ENCODE measurements at regions not wholly inside any gene's neighbourhood (a gene's known extent, or its start where the extent isn't known, plus 50 kb on each side); places are given as distances from the start of the nearest gene placed in this dataset.

DNA sequence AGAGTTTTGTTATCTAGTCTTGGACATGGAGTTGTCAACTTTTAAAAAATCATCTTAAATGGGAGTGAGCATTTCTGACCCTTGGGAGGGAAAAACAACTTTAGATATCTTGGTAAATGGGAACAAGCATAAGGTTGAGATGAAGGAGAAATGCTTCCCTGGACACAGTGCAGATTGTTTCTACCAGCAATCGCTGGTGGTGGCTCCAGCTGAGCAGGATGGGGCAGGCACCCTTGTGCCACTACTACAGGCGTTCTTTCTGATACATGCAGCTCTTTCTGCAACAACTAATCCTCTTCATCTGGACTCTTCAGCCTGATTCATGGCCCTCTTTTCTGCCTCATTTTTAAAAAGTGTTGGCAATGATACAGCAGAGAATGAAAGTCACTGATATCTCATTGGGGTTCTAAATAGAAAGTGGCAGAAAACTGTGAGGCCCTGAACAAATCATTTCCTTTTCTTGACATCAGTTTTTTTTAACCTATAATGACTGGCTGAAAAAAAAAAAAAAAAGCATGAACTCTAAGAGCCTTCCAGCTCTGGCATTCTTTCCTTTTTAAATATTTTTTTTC is 409.4 kb upstream of the PTGER4 start:
- Histone ChIP-seq H3K36me3 (ENCODE audit: low read depth, low read length) (no peaks in the 10 kb centered on the region), H3K27me3 (ENCODE audit: low read length) (no peaks in the 10 kb centered on the region), H4K20me1 (ENCODE audit: low read length) (no peaks in the 10 kb centered on the region), H3K27ac (ENCODE audit: low read length) (no peak overlapping the region), H3F3A (ENCODE audit: low read length, unreplicated experiment) (no peaks in the 10 kb centered on the region), H3K79me2 (ENCODE audit: low read length) (no peaks in the 10 kb centered on the region), H2AFZ (ENCODE audit: low read length) (no peak overlapping the region), H3K9ac (ENCODE audit: low read length) (no peak overlapping the region), H3K9me2 (replicated peaks; ENCODE audit: low read length) (no peaks in the 10 kb centered on the region), H3K4me3 (ENCODE audit: low read length) (no peak overlapping the region), H3K4me2 (ENCODE audit: low read length) (no peak overlapping the region), H3K9me3 (ENCODE audit: low read length) (no peaks in the 10 kb centered on the region), H3K4me1 (ENCODE audit: insufficient read depth, low read length) (peaks cover 7% of the 10 kb centered on the region; the same call in 1 of the 2 replicates)
- POLR2A ChIA-PET (ENCODE audit: unreplicated experiment), result no interaction called here
- DNase-seq (no peak), ATAC-seq (no peak)
- no TSS peak for BruUV-seq (replicated peaks)
- CTCF ChIA-PET, result no interaction called here
- no peak for TF ChIP-seq CTCF (conservative IDR thresholded peaks at IDR 0.05; ENCODE audit: low read depth, low read length)
- intact Hi-C loops (cut with micrococcal nuclease), result no loop called here

DNA sequence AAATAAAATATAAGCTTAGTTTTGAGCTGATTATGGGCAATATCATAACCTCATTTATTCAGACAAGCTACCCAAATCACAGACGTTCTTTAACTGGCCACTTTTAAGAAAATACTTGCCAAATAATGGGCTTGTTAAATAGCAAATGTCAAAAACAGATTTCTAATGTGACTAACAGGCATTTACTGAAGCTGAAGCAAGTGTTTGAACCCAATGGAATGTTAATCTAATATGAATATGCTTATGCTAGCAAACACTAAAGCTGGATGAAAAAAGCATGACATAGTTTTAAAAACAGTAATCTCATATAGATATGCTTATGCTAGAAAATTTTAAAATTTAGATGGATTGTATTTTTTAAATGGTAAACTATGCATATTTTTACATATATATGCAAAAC is 411.6 kb upstream of the PTGER4 start:
- Histone ChIP-seq H3K4me1 (ENCODE audit: insufficient read depth, low read length) (no peaks in the 10 kb centered on the region), H3K27me3 (ENCODE audit: low read length) (no peaks in the 10 kb centered on the region), H3K79me2 (ENCODE audit: low read length) (no peaks in the 10 kb centered on the region), H3K36me3 (ENCODE audit: low read depth, low read length) (no peaks in the 10 kb centered on the region), H3F3A (ENCODE audit: low read length, unreplicated experiment) (no peaks in the 10 kb centered on the region), H2AFZ (ENCODE audit: low read length) (no peak overlapping the region), H3K4me3 (ENCODE audit: low read length) (no peak overlapping the region), H3K9me3 (ENCODE audit: low read length) (no peaks in the 10 kb centered on the region), H3K9me2 (replicated peaks; ENCODE audit: low read length) (no peaks in the 10 kb centered on the region), H4K20me1 (ENCODE audit: low read length) (no peaks in the 10 kb centered on the region), H3K4me2 (ENCODE audit: low read length) (no peak overlapping the region), H3K27ac (ENCODE audit: low read length) (no peak overlapping the region), H3K9ac (ENCODE audit: low read length) (no peak overlapping the region)
- no peak for DNase-seq
- no peak for ATAC-seq
- TF ChIP-seq CTCF (conservative IDR thresholded peaks at IDR 0.05; ENCODE audit: low read depth, low read length) (no peak), EZH2 (IDR thresholded peaks at IDR 0.05; ENCODE audit: low read length, unreplicated experiment) (no peak), EZH2phosphoT487 (IDR thresholded peaks at IDR 0.05; ENCODE audit: borderline replicate concordance, low read length) (no peak)
- ChIA-PET POLR2A (ENCODE audit: unreplicated experiment) (no interaction called here), CTCF (no interaction called here)
- BruUV-seq (replicated peaks), result no TSS peak
- intact Hi-C loops (cut with micrococcal nuclease), result no loop called here

DNA sequence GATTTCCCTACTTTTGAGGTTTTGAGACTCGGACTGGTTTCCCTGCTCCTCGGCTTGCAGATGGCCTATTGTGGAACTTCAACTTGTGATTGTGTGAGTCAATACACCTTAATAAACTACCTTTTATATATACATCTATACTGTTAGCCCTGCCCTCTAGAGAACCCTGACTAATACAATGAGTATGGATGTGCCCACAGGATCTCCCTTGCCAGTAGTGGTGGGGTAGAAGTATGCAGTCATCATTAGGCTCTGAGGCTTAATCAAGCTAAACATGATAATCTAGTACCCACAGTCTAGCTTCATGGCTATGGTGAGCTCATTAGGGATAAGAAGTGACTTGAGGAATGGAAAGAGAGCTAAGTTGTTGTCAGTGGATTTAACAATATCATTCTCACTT is 412.8 kb upstream of the PTGER4 start:
- no peaks in the 10 kb centered on the region for H4K20me1 ChIP-seq (ENCODE audit: low read length)
- H3F3A ChIP-seq (ENCODE audit: low read length, unreplicated experiment), result no peaks in the 10 kb centered on the region
- TF ChIP-seq EZH2 (IDR thresholded peaks at IDR 0.05; ENCODE audit: low read length, unreplicated experiment), result no peak
- no peak for TF ChIP-seq CTCF (conservative IDR thresholded peaks at IDR 0.05; ENCODE audit: low read depth, low read length)
- no peak for TF ChIP-seq EZH2phosphoT487 (IDR thresholded peaks at IDR 0.05; ENCODE audit: borderline replicate concordance, low read length)
- no peaks in the 10 kb centered on the region for H3K9me3 ChIP-seq (ENCODE audit: low read length)
- H3K36me3 ChIP-seq (ENCODE audit: low read depth, low read length), result no peaks in the 10 kb centered on the region
- DNase-seq (peak; percentile 43), ATAC-seq (no peak; the same call in 1 of the 2 replicates)
- ChIA-PET CTCF (no interaction called here), POLR2A (ENCODE audit: unreplicated experiment) (no interaction called here)
- no TSS peak for BruUV-seq (replicated peaks)
- H3K4me1 ChIP-seq (ENCODE audit: insufficient read depth, low read length), result no peaks in the 10 kb centered on the region
- H3K79me2 ChIP-seq (ENCODE audit: low read length), result no peaks in the 10 kb centered on the region
- H3K27me3 ChIP-seq (ENCODE audit: low read length), result no peaks in the 10 kb centered on the region
- H3K27ac ChIP-seq (ENCODE audit: low read length), result no peak overlapping the region
- H3K9ac ChIP-seq (ENCODE audit: low read length), result no peak overlapping the region
- no peak overlapping the region for H3K4me3 ChIP-seq (ENCODE audit: low read length)
- intact Hi-C loops (cut with micrococcal nuclease), result no loop called here
- H3K9me2 ChIP-seq (replicated peaks; ENCODE audit: low read length), result no peaks in the 10 kb centered on the region
- H2AFZ ChIP-seq (ENCODE audit: low read length), result no peak overlapping the region
- H3K4me2 ChIP-seq (ENCODE audit: low read length), result no peak overlapping the region
